Adipose tissue (tissue), 3 donors: ENCODE measurements at regions not wholly inside any gene's neighbourhood (a gene's known extent, or its start where the extent isn't known, plus 50 kb on each side); places are given as distances from the start of the nearest gene placed in this dataset.
"Not testable (repeated sequence)": the region's sequence is repeated elsewhere in the genome, so short reads cannot be mapped to it uniquely, and the experiment has no call there.

Source experiments
- H3K27ac ChIP-seq: one replicate; pipeline ENCODE4 v1.5.1; 2013; ENCODE audit warnings: low read depth, low read length
- WGBS, 3 donors: extraction: QIAGEN DNeasy Blood & Tissue Kit; methylation state at CpG; one replicate each; pipeline ENCODE4 v1.1.7; 2013; 5-methylcytosine and 5-hydroxymethylcytosine counted together
- donor health status: healthy with polysubstance abuse.
- donor health status: Bipolar disorder and iron deficiency.
- donor health status: healthy.

DNA sequence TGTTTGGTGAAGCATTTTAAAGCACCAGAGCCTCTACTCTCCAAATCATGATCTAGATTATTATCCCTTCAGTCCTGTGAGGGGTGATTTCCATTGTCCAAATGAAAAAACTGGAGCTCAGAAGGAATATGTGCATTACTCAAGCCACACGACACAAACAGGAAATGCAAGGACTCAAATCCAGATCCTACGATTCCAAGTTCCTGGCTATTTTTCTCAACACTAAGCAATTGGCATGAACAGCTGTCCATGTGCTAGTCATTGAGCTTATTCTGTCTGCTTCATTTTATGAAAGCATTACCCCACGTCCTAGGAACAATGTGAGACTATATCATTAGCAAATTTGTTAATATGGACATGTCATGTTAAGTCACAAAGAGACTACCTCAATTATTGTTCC, 273.1 kb upstream of the LYPLAL1 start:
- WGBS, 3 donors = 50 to 83% (median 60%) methylated on average over 3 of the region's 3 CpGs
- no peak overlapping the region for H3K27ac ChIP-seq

DNA sequence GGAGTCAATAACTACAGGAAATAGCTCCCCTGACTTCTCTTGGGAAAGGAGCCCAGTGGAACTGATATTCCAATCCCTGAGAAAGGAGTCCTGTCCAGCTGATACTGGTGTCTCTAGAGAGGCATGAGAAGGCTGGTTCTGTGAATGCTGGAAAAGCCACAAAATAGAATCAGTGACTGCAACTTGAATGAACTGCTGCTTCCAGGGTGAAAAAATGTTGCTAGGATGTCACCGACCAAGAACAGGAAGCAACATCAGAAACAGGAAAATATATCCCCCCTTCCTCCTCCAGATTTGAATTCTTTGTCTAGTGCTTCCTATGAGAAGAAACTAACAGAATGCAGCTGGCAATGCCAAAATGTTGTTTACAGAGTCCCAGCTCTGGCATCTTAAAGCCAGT, 269.3 kb upstream of the LYPLAL1 start:
- WGBS, 3 donors = 21 to 32% (median 25%) methylated on average over 1 of the region's 1 CpG

DNA sequence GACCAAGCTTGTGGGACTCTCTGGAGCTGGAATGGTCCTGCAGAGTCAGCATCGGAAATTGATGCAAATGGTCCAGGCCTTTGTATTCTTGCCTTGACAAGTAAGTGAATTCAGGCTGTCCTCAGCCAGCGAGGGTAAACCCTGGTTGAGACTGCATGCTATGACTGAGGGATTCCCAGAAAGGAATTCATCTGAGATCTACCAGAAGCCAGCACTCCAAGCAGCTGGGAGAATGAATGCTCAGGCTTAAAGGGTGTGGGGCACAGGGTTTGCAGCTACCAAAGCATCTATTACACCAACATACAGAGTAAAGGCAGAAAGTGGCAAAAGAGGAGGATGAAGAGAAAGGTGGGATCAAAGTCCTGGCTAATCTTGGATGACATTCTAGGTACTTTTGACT, 257.0 kb upstream of the LYPLAL1 start:
- WGBS, 3 donors = 82 to 97% (median 84%) methylated on average over 2 of the region's 2 CpGs
- H3K27ac ChIP-seq = no peak overlapping the region

More for the DNA sequence above, 269.3 kb upstream of the LYPLAL1 start:
- H3K27ac ChIP-seq = no peak overlapping the region

DNA sequence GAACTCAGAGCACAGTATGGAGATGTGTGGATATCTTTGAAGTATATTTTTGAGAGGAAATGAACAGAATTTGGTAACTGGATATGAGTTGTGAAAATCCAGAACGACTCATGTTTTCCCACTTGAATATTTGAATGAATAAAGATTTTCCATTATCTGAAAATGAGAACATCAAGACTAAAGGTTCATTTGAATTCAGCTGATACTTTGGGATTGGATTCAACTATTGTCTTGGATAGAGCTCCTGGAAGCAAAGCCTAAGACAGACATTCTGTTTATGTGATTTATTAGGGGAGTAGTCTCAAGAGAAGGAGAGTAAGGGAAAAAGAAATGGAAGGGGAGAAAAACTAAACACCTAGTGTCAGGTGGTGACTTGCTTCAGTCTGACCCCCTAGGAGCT, 256.0 kb upstream of the LYPLAL1 start:
- no peak overlapping the region for H3K27ac ChIP-seq
- WGBS, 3 donors = 35 to 75% (median 59%) methylated on average over 1 of the region's 1 CpG

DNA sequence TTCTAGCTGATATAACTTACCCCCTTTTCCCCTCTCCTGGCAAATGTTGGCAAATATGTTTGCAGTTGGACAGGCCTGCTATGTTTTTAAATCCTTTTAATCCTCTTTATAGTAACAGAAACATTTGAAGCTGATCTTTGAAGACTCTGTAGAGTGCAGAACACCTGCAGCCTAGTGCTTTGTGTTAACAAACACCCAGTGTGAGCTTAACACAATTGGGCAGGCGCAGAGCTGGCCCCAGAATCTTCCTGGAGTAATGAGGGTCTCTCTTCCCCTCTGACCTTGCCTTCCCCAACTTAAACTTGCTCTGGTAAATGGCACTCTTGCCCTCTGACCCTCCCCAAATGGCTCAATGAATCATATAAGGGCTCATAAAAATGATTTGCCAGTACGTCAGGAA, 247.9 kb upstream of the LYPLAL1 start:
- no peak overlapping the region for H3K27ac ChIP-seq
- 92 to 96% (median 93%) methylated on average over 2 of the region's 2 CpGs for WGBS, 3 donors

DNA sequence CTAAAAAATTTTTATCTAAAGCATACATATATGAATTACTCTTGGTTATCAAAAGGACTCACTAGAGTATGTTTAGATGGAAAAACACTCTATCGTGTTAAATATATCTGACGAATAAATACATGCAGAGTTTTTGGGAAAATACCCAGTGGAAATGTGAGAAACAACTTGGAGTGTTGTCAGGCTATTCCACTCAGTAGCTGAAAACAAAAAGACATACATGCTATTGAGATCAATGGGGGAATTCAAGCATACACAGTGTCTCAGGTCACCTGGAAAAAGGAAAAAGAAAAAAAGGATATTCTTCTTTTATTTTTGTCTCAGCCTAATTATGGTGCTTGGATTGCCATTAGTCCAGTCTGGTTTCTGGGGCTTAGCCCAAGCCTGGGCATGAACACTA, 247.0 kb upstream of the LYPLAL1 start:
- WGBS, 3 donors = 75 to 91% (median 88%) methylated on average over 2 of the region's 2 CpGs
- no peak overlapping the region for H3K27ac ChIP-seq

DNA sequence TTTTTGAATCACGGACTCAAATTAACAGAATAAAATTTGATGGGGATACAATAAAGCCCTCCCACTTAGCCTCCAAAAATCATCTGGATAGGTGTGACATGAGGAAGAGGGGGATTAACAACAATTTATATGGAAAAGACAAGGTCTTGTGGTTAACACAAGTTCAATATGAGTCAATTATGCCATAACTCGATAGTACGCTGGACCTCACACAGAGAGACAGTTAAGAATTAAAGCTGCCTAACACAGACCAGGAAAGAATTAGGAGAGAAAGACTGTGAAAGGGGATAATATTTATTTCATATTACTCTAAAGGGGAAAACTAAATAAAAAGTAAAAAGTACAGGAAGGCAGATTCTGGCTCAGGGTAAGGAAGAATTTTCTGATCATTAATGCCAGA, 243.7 kb upstream of the LYPLAL1 start:
- whole genome bisulfite sequencing, 3 donors = 83 to 90% (median 86%) methylated on average over 3 of the region's 3 CpGs
- H3K27ac ChIP-seq = no peak overlapping the region

DNA sequence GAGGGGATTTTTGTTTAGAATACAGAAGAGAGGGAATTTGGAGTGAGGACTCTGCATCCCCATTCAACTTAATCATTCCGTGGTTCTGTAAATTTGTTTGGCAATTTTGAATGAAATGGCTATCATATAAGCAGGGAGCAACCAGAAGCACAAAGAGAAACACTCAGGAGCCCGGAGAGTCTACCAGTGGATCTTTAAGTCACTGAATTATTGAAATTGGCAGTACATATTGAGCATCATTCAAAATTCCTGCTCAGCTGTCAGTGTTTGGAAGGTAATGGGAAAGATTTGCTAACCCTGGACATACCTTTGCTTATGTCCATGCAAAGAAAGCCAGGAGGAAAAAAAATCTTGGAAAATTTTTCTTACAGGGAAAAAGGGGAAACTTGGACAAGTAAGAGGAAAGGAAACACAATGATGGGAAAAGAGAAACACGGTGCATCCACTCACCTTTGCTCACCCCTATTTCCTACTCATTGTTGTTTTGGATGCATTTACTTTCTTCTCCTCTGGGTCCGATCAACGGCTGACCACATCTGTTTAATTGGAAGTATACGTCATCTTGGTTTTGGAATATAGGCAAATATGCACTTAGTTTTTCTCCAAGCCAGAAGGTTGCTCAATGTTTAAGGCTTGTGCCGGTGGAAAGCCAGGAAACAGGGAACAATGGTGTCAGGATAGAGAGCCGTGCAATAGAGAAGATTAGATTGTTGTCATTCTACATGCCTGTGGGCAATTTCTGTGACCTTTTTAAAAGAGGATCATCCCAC, 243.0 kb upstream of the LYPLAL1 start:
- WGBS, 3 donors = 34 to 65% (median 39%) methylated on average over 8 of the region's 8 CpGs
- no peak overlapping the region for H3K27ac ChIP-seq

DNA sequence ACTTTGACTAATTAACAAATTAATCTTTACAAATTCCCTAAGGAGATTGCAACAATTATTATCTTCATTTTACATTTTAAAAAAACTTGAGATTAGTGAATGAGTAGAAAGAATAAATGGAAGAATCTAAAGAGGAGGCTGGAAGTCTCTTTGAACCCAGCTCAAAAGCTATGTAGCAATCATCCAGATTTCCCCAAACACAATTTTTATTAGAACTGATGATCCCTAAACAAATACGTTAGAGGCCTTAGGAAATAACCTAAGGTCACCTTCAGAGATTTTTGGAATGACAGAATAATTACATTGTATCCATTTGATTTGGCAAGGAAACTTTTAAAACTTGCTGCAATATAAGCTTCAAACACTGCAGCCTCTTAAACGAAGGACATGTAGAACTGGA, 242.4 kb upstream of the LYPLAL1 start:
- 63 to 73% (median 65%) methylated on average over 2 of the region's 2 CpGs for WGBS, 3 donors
- H3K27ac ChIP-seq = no peak overlapping the region

DNA sequence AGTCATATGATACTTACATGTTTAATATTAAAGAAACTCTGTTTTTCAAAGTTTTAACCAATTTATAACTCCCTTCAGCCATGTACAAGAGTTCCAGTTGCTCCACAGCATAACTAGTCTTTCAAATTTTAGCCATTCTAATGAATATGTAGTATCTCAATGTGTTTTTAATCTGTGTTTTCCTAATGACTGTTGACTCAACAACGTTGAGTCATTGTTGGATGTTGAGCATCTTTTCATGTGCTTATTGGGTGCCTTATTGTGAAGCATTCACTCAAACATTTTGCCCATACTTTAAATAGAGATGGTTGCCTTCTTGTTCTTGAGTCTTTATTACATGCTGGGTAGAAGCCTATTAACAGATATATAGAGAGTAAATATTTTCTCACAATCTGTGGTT, 240.2 kb upstream of the LYPLAL1 start:
- WGBS, 3 donors = 30 to 47% (median 38%) methylated on average over 1 of the region's 1 CpG
- no peak overlapping the region for H3K27ac ChIP-seq

DNA sequence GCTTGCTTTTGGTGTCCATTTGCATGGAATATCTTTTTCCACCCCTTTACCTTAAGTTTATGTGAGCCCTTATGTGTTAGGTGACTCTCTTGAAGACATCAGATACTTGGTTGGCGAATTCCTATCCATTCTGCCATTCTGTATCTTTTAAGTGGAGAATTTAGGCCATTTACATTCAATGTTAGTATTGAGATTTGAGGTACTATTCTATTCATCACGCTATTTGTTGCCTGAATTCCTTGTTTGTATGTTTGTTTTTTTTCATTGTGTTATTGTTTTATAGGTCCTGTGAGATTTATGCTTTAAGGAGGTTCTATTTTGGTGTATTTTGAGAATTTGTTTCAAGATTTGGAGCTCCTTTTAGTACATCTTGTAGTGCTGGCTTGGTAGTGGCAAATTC, 238.3 kb upstream of the LYPLAL1 start:
- H3K27ac ChIP-seq = not testable (repeated sequence)
- 87 to 90% (median 87%) methylated on average over 2 of the region's 2 CpGs for WGBS, 3 donors

DNA sequence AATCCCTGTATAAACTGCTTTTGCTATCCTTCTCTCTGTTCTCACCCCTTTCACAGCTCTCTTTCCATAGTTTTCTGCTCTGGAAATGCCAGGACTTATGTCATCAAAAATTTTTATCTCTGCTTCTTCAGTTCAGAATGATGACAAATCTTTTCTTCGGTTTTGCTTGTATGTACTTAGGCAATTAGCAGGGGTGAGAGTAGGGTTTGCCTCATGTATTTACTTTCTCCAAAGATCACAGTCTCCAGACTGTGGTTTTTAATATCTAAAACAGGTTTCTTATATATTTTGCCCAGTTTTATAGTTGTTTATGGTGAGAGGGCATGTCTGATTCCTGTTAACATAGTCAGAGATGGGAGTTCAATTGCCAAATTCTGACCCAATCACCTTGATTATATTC, 235.4 kb upstream of the LYPLAL1 start:
- no peak overlapping the region for H3K27ac ChIP-seq
- WGBS, 3 donors = 0 to 35% (median 5%) methylated on average over 1 of the region's 1 CpG

DNA sequence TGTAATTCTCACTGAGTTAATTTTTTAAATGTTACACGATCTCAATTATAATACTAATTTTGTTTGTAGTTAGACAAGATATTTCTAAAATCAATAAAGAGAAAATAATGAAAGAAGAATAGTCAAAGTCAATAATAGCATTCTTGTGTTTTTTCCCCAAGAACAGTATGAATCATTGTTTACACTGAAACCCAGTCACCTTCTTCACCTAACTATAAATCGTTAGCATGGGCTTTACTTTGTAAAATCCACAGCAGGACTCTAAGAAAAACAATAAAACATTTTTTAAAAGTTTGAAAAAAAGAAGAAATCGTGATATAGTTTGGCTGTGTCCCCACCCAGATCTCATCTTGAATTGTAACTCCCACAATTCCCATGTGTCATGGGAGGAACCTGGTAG, 234.6 kb upstream of the LYPLAL1 start:
- WGBS, 3 donors = 43 to 84% (median 75%) methylated on average over 3 of the region's 3 CpGs
- H3K27ac ChIP-seq = no peak overlapping the region

DNA sequence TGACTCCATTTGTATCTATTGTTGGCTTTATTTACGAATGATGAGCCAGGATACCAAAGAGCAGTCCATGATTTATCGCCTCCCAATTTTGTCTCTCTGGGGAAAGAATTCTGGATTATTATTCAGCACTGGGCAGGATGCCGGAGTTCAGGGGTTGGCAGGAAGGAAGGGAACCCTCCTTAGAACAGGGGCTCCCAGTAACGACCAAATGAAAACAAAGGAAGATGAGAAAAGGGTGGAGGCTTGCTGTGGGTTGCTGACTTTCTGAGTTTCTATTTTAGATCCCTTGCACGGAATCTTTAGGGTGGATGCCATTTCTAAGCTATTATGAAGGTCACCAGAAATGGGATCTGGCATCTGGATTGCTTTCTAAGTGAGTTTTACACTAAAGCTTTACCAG, 231.2 kb upstream of the LYPLAL1 start:
- 29 to 53% (median 29%) methylated on average over 5 of the region's 5 CpGs for WGBS, 3 donors
- H3K27ac ChIP-seq = no peak overlapping the region

DNA sequence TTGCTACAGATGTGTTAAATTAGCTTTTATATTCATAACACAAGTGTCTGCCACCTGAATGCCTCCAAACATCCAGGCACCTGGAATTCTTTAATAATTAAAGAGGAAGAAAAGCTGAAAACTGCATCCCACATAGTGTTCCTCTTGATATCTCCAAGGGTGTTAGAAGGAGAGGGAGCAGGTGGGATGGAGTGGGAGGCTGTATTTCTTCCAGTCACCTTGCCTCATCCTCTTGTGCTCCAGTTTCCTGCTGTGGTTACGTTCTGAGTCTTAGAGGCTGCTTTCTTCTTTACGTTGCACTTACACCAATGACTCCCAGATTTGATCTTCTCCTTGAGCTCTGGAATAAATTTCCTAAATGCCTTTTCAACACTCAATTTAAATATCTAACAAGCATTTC, 230.3 kb upstream of the LYPLAL1 start:
- H3K27ac ChIP-seq = no peak overlapping the region
- 79 to 100% (median 85%) methylated on average over 2 of the region's 2 CpGs for WGBS, 3 donors

DNA sequence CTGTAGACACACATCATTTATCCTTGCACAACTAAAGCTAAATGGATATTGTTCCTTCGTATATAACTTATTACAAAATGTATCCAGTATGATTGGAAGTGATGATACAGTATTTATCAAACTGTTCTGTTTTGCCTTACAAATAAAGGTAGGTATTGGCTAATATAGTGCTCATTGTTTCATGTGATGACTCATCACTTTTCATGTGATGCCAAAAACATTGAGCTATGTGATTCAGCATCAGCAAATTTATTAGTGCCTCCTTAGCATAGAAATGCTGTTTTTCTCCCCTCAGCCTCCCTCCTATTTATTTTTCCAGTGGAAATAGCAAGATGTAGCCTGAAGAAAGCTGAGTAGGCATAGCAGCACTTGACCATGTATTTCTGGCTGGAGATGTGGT, 228.6 kb upstream of the LYPLAL1 start:
- no peak overlapping the region for H3K27ac ChIP-seq
- WGBS, 3 donors = 85 to 92% (median 86%) methylated on average over 1 of the region's 1 CpG

DNA sequence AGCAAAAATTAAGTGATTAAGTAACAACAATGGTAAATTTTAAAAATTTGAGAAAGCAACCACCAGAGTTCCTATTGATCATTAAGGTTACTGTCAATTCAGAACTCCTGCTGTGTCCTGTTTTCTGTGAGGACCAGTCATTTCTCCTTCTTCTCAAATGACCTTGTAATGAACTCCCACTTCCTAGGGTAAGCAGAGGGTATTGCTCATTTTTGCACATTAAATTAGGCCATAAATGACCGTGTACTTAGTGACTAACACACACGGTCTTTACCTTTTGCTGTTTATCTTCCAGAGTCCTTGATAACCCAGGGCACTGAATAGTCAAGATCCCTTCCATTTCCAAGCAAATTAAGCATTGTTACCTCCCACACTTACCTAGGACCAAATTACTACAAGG, 227.5 kb upstream of the LYPLAL1 start:
- WGBS, 3 donors = 58 to 90% (median 88%) methylated on average over 2 of the region's 2 CpGs
- no peak overlapping the region for H3K27ac ChIP-seq

DNA sequence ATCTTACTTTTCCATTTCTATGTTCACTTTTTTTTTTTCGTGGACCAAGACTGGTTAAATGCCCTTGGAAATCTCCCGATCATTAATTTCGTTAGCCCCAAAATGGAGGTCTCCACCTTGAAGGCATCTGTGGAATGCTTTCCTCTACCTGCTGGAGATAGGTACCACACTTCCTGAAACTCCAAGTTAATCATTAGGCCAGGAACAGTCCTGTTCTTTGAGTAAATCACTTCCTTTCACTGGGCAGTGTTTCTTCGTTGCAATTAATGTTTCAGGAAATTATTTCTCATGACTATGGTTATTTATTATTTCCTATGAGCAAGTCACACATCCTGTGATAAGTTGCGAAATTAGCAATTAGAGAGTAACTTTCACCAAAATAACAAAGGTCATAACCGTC, 225.2 kb upstream of the LYPLAL1 start:
- 64 to 74% (median 71%) methylated on average over 6 of the region's 6 CpGs for WGBS, 3 donors
- no peak overlapping the region for H3K27ac ChIP-seq

DNA sequence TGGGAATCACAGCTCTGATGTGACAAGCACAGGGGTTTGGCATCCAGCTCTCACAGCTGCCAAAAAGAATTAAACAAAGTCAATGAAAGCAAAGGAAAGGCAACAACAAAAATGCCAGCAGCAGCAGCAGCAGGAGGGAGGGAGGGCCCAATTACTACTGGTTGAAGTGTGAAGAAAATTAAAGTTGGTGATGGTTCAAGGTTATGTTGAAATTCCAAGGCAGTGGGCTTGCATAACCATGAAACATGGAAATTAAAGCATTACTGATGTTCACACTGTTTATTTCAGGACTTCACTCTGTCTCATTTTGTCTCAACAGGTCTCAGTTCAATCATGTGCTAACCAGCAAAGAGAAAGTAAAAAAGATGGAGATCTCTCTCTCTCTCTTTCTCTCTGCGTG, 220.3 kb upstream of the LYPLAL1 start:
- H3K27ac ChIP-seq = no peak overlapping the region
- WGBS, 3 donors = 80 to 90% (median 82%) methylated on average over 1 of the region's 1 CpG

DNA sequence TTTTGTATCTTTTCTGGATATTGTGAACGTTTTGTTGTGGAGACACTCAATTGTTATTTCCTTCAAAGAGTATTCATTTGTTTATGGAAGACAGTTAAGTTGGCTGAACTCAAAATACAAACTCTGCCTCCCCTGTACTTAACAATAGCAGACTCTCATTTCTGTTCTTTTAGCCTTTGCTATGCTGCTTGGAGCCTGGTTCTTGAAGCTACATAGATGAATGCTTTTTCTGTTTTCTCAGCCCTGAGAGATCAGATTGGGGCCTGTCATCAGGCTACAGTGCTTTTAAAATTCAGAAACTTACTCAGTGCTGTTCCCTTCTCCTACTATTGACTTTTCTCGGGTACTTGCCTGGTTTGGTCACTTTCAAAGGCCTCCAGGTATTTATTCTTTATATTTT, 215.7 kb upstream of the LYPLAL1 start:
- WGBS, 3 donors = 46 to 64% (median 59%) methylated on average over 2 of the region's 2 CpGs
- no peak overlapping the region for H3K27ac ChIP-seq

DNA sequence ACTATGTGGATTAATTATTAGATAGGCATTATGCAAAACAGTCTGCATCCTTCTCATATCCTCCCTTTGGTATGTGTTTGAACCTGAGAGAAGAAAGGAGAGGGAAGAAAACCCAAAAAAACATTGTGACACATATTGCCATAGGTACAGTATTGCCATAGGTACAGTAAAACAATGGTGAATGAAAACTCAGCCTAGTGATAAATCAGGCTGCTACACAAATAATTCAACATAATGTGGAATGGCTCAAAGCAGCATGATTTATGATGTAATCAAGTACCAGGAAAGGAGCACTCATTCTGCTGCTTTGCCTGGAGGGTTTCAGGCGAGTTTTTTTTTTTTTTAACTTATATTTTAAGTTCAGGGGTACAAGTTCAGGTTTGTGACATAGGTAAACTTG, 213.9 kb upstream of the LYPLAL1 start:
- WGBS, 3 donors = 58 to 77% (median 75%) methylated on average over 1 of the region's 1 CpG

More for the DNA sequence above, 213.9 kb upstream of the LYPLAL1 start:
- H3K27ac ChIP-seq = no peak overlapping the region
